ENCODE measurements at regions not wholly inside any gene's neighbourhood (a gene's known extent, or its start where the extent isn't known, plus 50 kb on each side); places are given as distances from the start of the nearest gene placed in this dataset.

DNA sequence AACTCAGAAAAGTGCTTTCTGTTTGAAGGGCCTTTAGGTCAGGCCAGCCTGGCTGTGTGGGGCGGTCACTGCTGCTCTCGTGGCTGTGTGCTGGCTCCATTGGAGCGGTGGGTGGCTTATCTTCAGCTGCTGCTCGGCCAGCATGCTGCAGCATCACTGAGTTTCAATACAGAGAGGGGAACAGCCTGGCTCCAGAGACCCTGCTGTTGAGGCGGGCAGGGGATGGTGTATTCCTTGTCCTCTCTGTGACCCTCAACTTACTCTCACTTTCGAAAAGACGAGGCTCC, 248.5 kb upstream of the ONECUT1 start:
- no peak overlapping the region for H3K4me3 ChIP-seq
- no peaks in the 10 kb centered on the region for H4K20me1 ChIP-seq (ENCODE audit: insufficient read depth)
- H3K4me1 ChIP-seq (ENCODE audit: insufficient read depth), result no peaks in the 10 kb centered on the region
- no peaks in the 10 kb centered on the region for H3K36me3 ChIP-seq (ENCODE audit: low read depth)
- H3K4me2 ChIP-seq (ENCODE audit: unreplicated experiment), result no peak overlapping the region
- H2AFZ ChIP-seq, result no peak overlapping the region
- no peaks in the 10 kb centered on the region for H3K9me3 ChIP-seq (ENCODE audit: low read depth)
- DNase-seq, result no peak
- H3K27ac ChIP-seq, result no peak overlapping the region
- in situ Hi-C loops (cut with MboI), result no loop called here
- TF ChIP-seq EZH2phosphoT487 (IDR thresholded peaks at IDR 0.05; ENCODE audit: insufficient read depth, low read depth), result no peak
- H3K27me3 ChIP-seq (replicated peaks; ENCODE audit: insufficient read depth), result no peaks in the 10 kb centered on the region
- no peaks in the 10 kb centered on the region for H3K9me2 ChIP-seq (ENCODE audit: insufficient read depth)
- WGBS, 2 experiments (ENCODE audit: low coverage in 1 of 2, low lambda C conversion rate in 2 of 2, missing lambda C conversion rate in 2 of 2), result 4 to 7% methylated on average over 7 of the region's 7 CpGs
- no peaks in the 10 kb centered on the region for H3K79me2 ChIP-seq (ENCODE audit: insufficient read depth)
- H3F3A ChIP-seq (ENCODE audit: insufficient read depth), result no peaks in the 10 kb centered on the region
- H3K9ac ChIP-seq, result no peak overlapping the region

DNA sequence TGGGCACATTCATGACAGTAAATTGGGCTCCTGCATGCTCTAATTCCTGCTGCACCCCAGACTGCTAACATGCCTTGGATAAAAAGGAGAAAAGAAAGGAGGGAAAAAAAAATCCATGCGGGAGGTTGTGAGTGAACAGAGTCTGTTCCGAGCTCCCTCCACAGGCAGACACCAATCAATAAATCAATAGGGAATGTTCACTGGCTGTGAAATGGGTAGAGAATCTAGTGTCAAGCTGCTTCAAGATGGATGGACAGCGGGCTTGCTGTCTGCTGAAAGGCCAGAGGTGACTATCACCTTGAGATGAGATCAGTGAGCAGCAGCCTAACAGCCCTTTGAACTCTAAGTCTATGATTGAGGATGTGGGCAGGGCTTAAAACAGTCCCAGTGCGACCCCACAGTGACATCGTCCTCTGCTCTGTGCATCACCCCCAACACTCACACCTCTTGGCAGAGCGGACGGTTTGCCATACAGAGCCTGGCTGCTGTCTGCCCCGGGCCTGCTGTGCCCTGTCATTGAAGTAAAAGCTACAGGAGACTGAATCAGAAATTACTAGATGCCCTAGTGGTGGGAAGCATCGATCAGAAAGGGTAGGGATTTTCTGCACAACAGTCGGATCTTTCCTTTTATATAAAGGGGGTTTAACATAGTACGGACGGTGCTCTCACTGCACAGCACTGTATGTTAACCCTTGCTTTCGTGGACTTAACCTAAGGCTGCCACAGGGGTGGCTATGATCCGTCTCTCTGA, 247.9 kb upstream of the ONECUT1 start:
- H3K9me2 ChIP-seq (ENCODE audit: insufficient read depth), result no peaks in the 10 kb centered on the region
- no peak for DNase-seq
- WGBS, 2 experiments (ENCODE audit: low coverage in 1 of 2, low lambda C conversion rate in 2 of 2, missing lambda C conversion rate in 2 of 2), result 4 to 5% methylated on average over 14 of the region's 14 CpGs
- no peaks in the 10 kb centered on the region for H4K20me1 ChIP-seq (ENCODE audit: insufficient read depth)
- no peak overlapping the region for H2AFZ ChIP-seq
- no peak overlapping the region for H3K9ac ChIP-seq
- H3K4me3 ChIP-seq, result no peak overlapping the region
- H3K27me3 ChIP-seq (replicated peaks; ENCODE audit: insufficient read depth), result no peaks in the 10 kb centered on the region
- H3K9me3 ChIP-seq (ENCODE audit: low read depth), result no peaks in the 10 kb centered on the region
- no peaks in the 10 kb centered on the region for H3K36me3 ChIP-seq (ENCODE audit: low read depth)
- in situ Hi-C loops (cut with MboI), result no loop called here
- H3K4me1 ChIP-seq (ENCODE audit: insufficient read depth), result no peaks in the 10 kb centered on the region
- H3K4me2 ChIP-seq (ENCODE audit: unreplicated experiment), result no peak overlapping the region
- H3K27ac ChIP-seq, result no peak overlapping the region
- no peak for TF ChIP-seq EZH2 (IDR thresholded peaks at IDR 0.05; ENCODE audit: insufficient read depth, poor library complexity, severe bottlenecking)
- TF ChIP-seq EZH2phosphoT487 (IDR thresholded peaks at IDR 0.05; ENCODE audit: insufficient read depth, low read depth), result no peak
- no peaks in the 10 kb centered on the region for H3K79me2 ChIP-seq (ENCODE audit: insufficient read depth)
- H3F3A ChIP-seq (ENCODE audit: insufficient read depth), result no peaks in the 10 kb centered on the region

DNA sequence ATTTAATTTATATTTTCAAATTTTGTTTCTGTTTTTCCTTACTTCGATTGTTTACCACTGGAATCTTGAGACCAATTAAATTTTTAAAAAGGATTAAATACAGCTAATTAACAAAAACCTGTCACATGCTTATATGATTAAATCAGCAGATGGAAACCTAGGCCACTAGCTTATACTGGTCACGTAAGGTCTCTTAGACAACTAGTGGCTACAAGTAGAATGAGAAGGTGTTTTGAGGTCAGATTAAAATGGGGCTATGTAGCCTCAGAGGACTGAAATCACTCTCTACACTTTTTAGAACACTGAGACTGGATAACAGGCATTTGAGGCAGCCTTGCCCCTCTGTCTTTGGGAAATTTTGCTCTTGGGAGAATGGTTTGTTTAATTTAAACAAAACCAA, 246.5 kb upstream of the ONECUT1 start:
- H3K4me1 ChIP-seq (ENCODE audit: insufficient read depth), result no peaks in the 10 kb centered on the region
- H3K4me3 ChIP-seq, result no peak overlapping the region
- H2AFZ ChIP-seq, result no peak overlapping the region
- H3K9me3 ChIP-seq (ENCODE audit: low read depth), result no peaks in the 10 kb centered on the region
- no peak overlapping the region for H3K9ac ChIP-seq
- no peaks in the 10 kb centered on the region for H3F3A ChIP-seq (ENCODE audit: insufficient read depth)
- WGBS, 2 experiments (ENCODE audit: low coverage in 1 of 2, low lambda C conversion rate in 2 of 2, missing lambda C conversion rate in 2 of 2), result 7 to 9% methylated on average over 2 of the region's 2 CpGs
- H3K9me2 ChIP-seq (ENCODE audit: insufficient read depth), result no peaks in the 10 kb centered on the region
- no peak for DNase-seq
- H3K36me3 ChIP-seq (ENCODE audit: low read depth), result no peaks in the 10 kb centered on the region
- H3K27ac ChIP-seq, result no peak overlapping the region
- TF ChIP-seq EZH2 (IDR thresholded peaks at IDR 0.05; ENCODE audit: insufficient read depth, poor library complexity, severe bottlenecking) (no peak), EZH2phosphoT487 (IDR thresholded peaks at IDR 0.05; ENCODE audit: insufficient read depth, low read depth) (no peak)
- no peaks in the 10 kb centered on the region for H4K20me1 ChIP-seq (ENCODE audit: insufficient read depth)
- no peaks in the 10 kb centered on the region for H3K79me2 ChIP-seq (ENCODE audit: insufficient read depth)
- H3K27me3 ChIP-seq (replicated peaks; ENCODE audit: insufficient read depth), result no peaks in the 10 kb centered on the region
- H3K4me2 ChIP-seq (ENCODE audit: unreplicated experiment), result no peak overlapping the region
- in situ Hi-C loops (cut with MboI), result no loop called here

DNA sequence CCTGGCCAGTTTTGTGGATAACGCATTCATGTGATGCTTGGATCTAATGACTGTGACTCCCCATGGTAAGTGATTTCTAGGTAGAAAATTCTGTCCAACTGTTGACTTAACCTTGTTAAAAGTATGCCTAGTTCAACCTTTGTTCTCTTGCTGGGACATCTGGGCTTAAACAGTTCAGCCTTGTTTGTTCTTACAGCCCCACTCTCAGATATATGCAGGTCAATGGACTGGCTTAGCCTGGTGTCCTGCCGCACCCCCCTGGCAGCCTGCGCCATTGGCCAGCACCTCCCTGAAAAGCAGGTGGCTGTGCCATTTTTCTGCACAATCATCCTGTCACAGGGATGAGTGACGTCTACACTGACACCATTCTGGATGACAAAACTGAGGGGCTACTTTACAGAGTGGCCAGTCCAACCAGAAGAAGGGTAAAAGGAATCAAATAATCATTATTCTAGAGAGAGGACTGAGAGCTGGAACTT, 244.7 kb upstream of the ONECUT1 start:
- no peaks in the 10 kb centered on the region for H3K27me3 ChIP-seq (replicated peaks; ENCODE audit: insufficient read depth)
- no peak overlapping the region for H2AFZ ChIP-seq
- no peak overlapping the region for H3K4me2 ChIP-seq (ENCODE audit: unreplicated experiment)
- no peaks in the 10 kb centered on the region for H3K79me2 ChIP-seq (ENCODE audit: insufficient read depth)
- DNase-seq, result no peak
- H3K9ac ChIP-seq, result no peak overlapping the region
- H4K20me1 ChIP-seq (ENCODE audit: insufficient read depth), result no peaks in the 10 kb centered on the region
- no peak overlapping the region for H3K4me3 ChIP-seq
- in situ Hi-C loops (cut with MboI), result no loop called here
- no peak overlapping the region for H3K27ac ChIP-seq
- TF ChIP-seq EZH2phosphoT487 (IDR thresholded peaks at IDR 0.05; ENCODE audit: insufficient read depth, low read depth), result no peak
- no peak for TF ChIP-seq EZH2 (IDR thresholded peaks at IDR 0.05; ENCODE audit: insufficient read depth, poor library complexity, severe bottlenecking)
- no peaks in the 10 kb centered on the region for H3K4me1 ChIP-seq (ENCODE audit: insufficient read depth)
- WGBS, 2 experiments (ENCODE audit: low coverage in 1 of 2, low lambda C conversion rate in 2 of 2, missing lambda C conversion rate in 2 of 2), result 58 to 63% methylated on average over 4 of the region's 4 CpGs
- no peaks in the 10 kb centered on the region for H3F3A ChIP-seq (ENCODE audit: insufficient read depth)
- no peaks in the 10 kb centered on the region for H3K9me3 ChIP-seq (ENCODE audit: low read depth)
- no peaks in the 10 kb centered on the region for H3K9me2 ChIP-seq (ENCODE audit: insufficient read depth)
- H3K36me3 ChIP-seq (ENCODE audit: low read depth), result no peaks in the 10 kb centered on the region

DNA sequence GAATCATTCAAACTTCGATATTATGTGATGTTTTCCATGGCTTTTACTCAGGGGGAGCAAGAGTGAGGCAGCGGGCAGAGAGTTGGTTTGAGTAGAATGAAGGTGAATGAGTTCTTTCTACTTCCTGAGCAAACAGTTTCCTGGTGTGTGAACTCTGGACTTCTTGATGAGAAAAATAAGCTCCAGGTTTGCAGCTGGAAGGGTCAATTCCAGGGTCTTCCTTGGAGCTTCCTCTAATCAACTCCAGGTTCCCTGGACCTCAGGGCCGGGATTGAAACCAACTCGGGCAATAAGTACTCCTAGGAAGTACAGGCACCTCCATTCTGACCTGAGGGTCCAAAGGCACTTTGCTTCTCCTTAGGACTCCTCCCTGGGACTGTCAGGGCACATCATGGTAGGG, 243.6 kb upstream of the ONECUT1 start:
- H3K4me1 ChIP-seq (ENCODE audit: insufficient read depth), result no peaks in the 10 kb centered on the region
- no peaks in the 10 kb centered on the region for H3K27me3 ChIP-seq (replicated peaks; ENCODE audit: insufficient read depth)
- 17 to 23% methylated on average over 4 of the region's 4 CpGs for WGBS, 2 experiments (ENCODE audit: low coverage in 1 of 2, low lambda C conversion rate in 2 of 2, missing lambda C conversion rate in 2 of 2)
- no peak overlapping the region for H2AFZ ChIP-seq
- TF ChIP-seq EZH2 (IDR thresholded peaks at IDR 0.05; ENCODE audit: insufficient read depth, poor library complexity, severe bottlenecking) (no peak), EZH2phosphoT487 (IDR thresholded peaks at IDR 0.05; ENCODE audit: insufficient read depth, low read depth) (no peak)
- H4K20me1 ChIP-seq (ENCODE audit: insufficient read depth), result no peaks in the 10 kb centered on the region
- no peak overlapping the region for H3K4me2 ChIP-seq (ENCODE audit: unreplicated experiment)
- no peak for DNase-seq
- no peaks in the 10 kb centered on the region for H3K9me2 ChIP-seq (ENCODE audit: insufficient read depth)
- H3K9ac ChIP-seq, result no peak overlapping the region
- H3K27ac ChIP-seq, result no peak overlapping the region
- H3K4me3 ChIP-seq, result no peak overlapping the region
- H3K36me3 ChIP-seq (ENCODE audit: low read depth), result no peaks in the 10 kb centered on the region
- H3K9me3 ChIP-seq (ENCODE audit: low read depth), result no peaks in the 10 kb centered on the region
- no peaks in the 10 kb centered on the region for H3K79me2 ChIP-seq (ENCODE audit: insufficient read depth)
- H3F3A ChIP-seq (ENCODE audit: insufficient read depth), result no peaks in the 10 kb centered on the region
- in situ Hi-C loops (cut with MboI), result no loop called here
